CD14-positive monocyte (primary cell): ENCODE measurements at regions not wholly inside any gene's neighbourhood (a gene's known extent, or its start where the extent isn't known, plus 50 kb on each side); places are given as distances from the start of the nearest gene placed in this dataset.

Experiments
- DNase-seq, 3 donors: peaks; one replicate each; pipeline ENCODE4 v3.0.0-alpha.2; 2011 to 2022
- H2AFZ ChIP-seq: 2 replicates; pipeline ENCODE4 v1.6.0; 2012; ENCODE audit warnings: mild to moderate bottlenecking, low read depth, low read length, inconsistent platforms; ENCODE audit not compliant: insufficient read depth, poor library complexity, severe bottlenecking
- H3K27ac ChIP-seq, 2 donors: 1 replicate in 1 of 2; 2 replicates in 1 of 2; pipeline ENCODE4 v1.5.1; 2012 to 2013; ENCODE audit warnings: low read length in 2 of 2, control low read depth in 1 of 2, inconsistent platforms in 1 of 2, low read depth in 1 of 2, mild to moderate bottlenecking in 1 of 2
- H3K27me3 ChIP-seq, 2 donors: one replicate each; pipeline versions ENCODE4 v1.6.0 to v1.6.1; 2011 to 2013; ENCODE audit warnings: low read length in 2 of 2; ENCODE audit not compliant: control insufficient read depth in 2 of 2, insufficient read depth in 2 of 2
- H3K36me3 ChIP-seq, 2 donors: replicated peaks in 1 of 2; 1 replicate in 1 of 2; 2 replicates in 1 of 2; pipeline versions ENCODE4 v1.5.1 to v1.6.1; 2012 to 2013; ENCODE audit warnings: low read length in 2 of 2, control low read depth in 1 of 2, inconsistent platforms in 1 of 2, mild to moderate bottlenecking in 1 of 2; ENCODE audit not compliant: insufficient read depth in 2 of 2, control insufficient read depth in 1 of 2
- H3K4me1 ChIP-seq, 2 donors: 1 replicate in 1 of 2; 2 replicates in 1 of 2; pipeline versions ENCODE4 v1.5.1 to v1.6.1; 2012 to 2013; ENCODE audit warnings: low read length in 2 of 2, control low read depth in 1 of 2, inconsistent platforms in 1 of 2, mild to moderate bottlenecking in 1 of 2, moderate library complexity in 1 of 2; ENCODE audit not compliant: insufficient read depth in 2 of 2, control insufficient read depth in 1 of 2
- H3K4me2 ChIP-seq: replicated peaks from 2 replicates; pipeline ENCODE3; 2012; ENCODE audit warnings: low read length, moderate library complexity, mild to moderate bottlenecking; ENCODE audit not compliant: poor library complexity, severe bottlenecking; ENCODE audit errors: extremely low read depth
- H3K4me3 ChIP-seq, 3 experiments: fragments of 200-600 bp in 1 of 3; sonication (generic) in 1 of 3; replicated peaks in 1 of 3; 1 replicate in 2 of 3; 2 replicates in 1 of 3; pipeline ENCODE4 v1.5.1; 2011 to 2013; ENCODE audit warnings: low read length in 3 of 3, mild to moderate bottlenecking in 3 of 3, control low read depth in 2 of 3, low read depth in 2 of 3, inconsistent platforms in 1 of 3, moderate library complexity in 1 of 3
- H3K79me2 ChIP-seq: 2 replicates; pipeline ENCODE4 v1.6.0; 2012; ENCODE audit warnings: mild to moderate bottlenecking, control low read depth, inconsistent platforms, low read length, moderate library complexity; ENCODE audit not compliant: insufficient read depth
- H3K9ac ChIP-seq: 2 replicates; pipeline ENCODE4 v1.6.0; 2017; ENCODE audit warnings: low read length, mild to moderate bottlenecking; ENCODE audit not compliant: insufficient read depth, poor library complexity, severe bottlenecking
- H3K9me3 ChIP-seq, 2 donors: replicated peaks in 1 of 2; 1 replicate in 1 of 2; 2 replicates in 1 of 2; pipeline versions ENCODE4 v1.5.1 to v1.6.1; 2012 to 2013; ENCODE audit warnings: low read length in 2 of 2, control low read depth in 1 of 2; ENCODE audit not compliant: control insufficient read depth in 1 of 2, insufficient read depth in 1 of 2
- H4K20me1 ChIP-seq: 2 replicates; pipeline ENCODE4 v1.6.0; 2012; ENCODE audit warnings: mild to moderate bottlenecking, low read length, control low read depth, moderate library complexity; ENCODE audit not compliant: insufficient read depth
- H3K27ac Mint-ChIP-seq, 7 donors: one replicate each; pipeline ENCODE4 v1.8.0; 2020; ENCODE audit warnings: mild to moderate bottlenecking in 7 of 7, mixed read lengths in 7 of 7, moderate library complexity in 6 of 7, inconsistent platforms in 2 of 7
- H3K27me3 Mint-ChIP-seq, 3 donors: one replicate each; pipeline ENCODE4 v1.8.0; 2021 to 2022; ENCODE audit warnings: low read depth in 3 of 3, mild to moderate bottlenecking in 3 of 3, mixed read lengths in 3 of 3, moderate library complexity in 3 of 3, inconsistent platforms in 1 of 3
- H3K36me3 Mint-ChIP-seq, 2 donors: one replicate each; pipeline ENCODE4 v1.8.0; 2020; ENCODE audit warnings: mixed read lengths in 2 of 2, inconsistent platforms in 1 of 2, mild to moderate bottlenecking in 1 of 2
- H3K4me1 Mint-ChIP-seq: one replicate; pipeline ENCODE4 v1.8.0; 2020; ENCODE audit warnings: mild to moderate bottlenecking, mixed read lengths
- H3K4me3 Mint-ChIP-seq, 2 donors: one replicate each; pipeline ENCODE4 v1.8.0; 2020; ENCODE audit warnings: mild to moderate bottlenecking in 2 of 2, mixed read lengths in 2 of 2, moderate library complexity in 1 of 2
- H3K9me3 Mint-ChIP-seq, 7 donors: one replicate each; pipeline ENCODE4 v1.8.0; 2020 to 2022; ENCODE audit warnings: mixed read lengths in 7 of 7, mild to moderate bottlenecking in 6 of 7, moderate library complexity in 6 of 7, inconsistent platforms in 2 of 7
- CTCF ChIP-seq: fragments of 200-600 bp; IDR thresholded peaks from one replicate; pipeline ENCODE4 v1.8.0; 2022; ENCODE audit warnings: antibody characterized with exemption, mild to moderate bottlenecking
- WGBS: methylation state at CpG from one replicate; pipeline ENCODE4 v1.1.5; 2013; ENCODE audit warnings: missing lambda C conversion rate; ENCODE audit not compliant: insufficient coverage; 5-methylcytosine and 5-hydroxymethylcytosine counted together
- intact Hi-C, 2 donors: fragments of 100-400 bp; cut with micrococcal nuclease; formaldehyde crosslinking; loops; one replicate each; pipeline versions ENCODE4 v1.15.0 to v1.15.1; 2023

- WGBS, result no CpG with 5 or more reads among the region's 1 CpG
- H3K36me3 Mint-ChIP-seq, result no peaks in the 10 kb centered on the region
- H3K27me3 Mint-ChIP-seq, result peaks cover 0 to 2% (median 0%) of the 10 kb centered on the region in 3 donors
- intact Hi-C loops, result no loop called here
- H3K27ac Mint-ChIP-seq, result no peak overlapping the region
- Histone ChIP-seq H3K9me3 (no peaks in the 10 kb centered on the region), H2AFZ (no peak overlapping the region), H4K20me1 (no peaks in the 10 kb centered on the region), H3K9ac (no peak overlapping the region), H3K4me2 (no peak overlapping the region), H3K79me2 (no peaks in the 10 kb centered on the region), H3K27ac (no peak overlapping the region), H3K36me3 (no peaks in the 10 kb centered on the region), H3K27me3 (no peaks in the 10 kb centered on the region), H3K4me3 (no peak overlapping the region), H3K4me1 (no peaks in the 10 kb centered on the region)
- no peak overlapping the region for H3K4me3 Mint-ChIP-seq
- no peaks in the 10 kb centered on the region for H3K4me1 Mint-ChIP-seq
- H3K9me3 Mint-ChIP-seq, result peaks cover 0 to 3% (median 0%) of the 10 kb centered on the region in 7 donors
- TF ChIP-seq CTCF, result no peak
- DNase-seq, result no peak
Observed at GRCh38 chr14:62270236-62270635, 508.0 kb downstream of the SNAPC1 start.

- Histone ChIP-seq H3K4me2 (no peak overlapping the region), H3K36me3 (no peaks in the 10 kb centered on the region), H3K4me3 (no peak overlapping the region), H3K9ac (no peak overlapping the region), H3K4me1 (no peaks in the 10 kb centered on the region), H3K27ac (no peak overlapping the region), H3K79me2 (no peaks in the 10 kb centered on the region), H3K27me3 (no peaks in the 10 kb centered on the region), H3K9me3 (no peaks in the 10 kb centered on the region), H2AFZ (no peak overlapping the region), H4K20me1 (no peaks in the 10 kb centered on the region)
- Mint-ChIP-seq H3K36me3 (no peaks in the 10 kb centered on the region), H3K27me3 (peaks cover 0 to 1% (median 0%) of the 10 kb centered on the region in 3 donors), H3K4me1 (no peaks in the 10 kb centered on the region), H3K4me3 (no peak overlapping the region), H3K9me3 (peaks cover 0 to 12% (median 0%) of the 10 kb centered on the region in 7 donors), H3K27ac (no peak overlapping the region)
- no peak for DNase-seq
- intact Hi-C loops, result no loop called here
- TF ChIP-seq CTCF, result no peak
Observed at GRCh38 chr14:62280366-62280765, 518.1 kb downstream of the SNAPC1 start.
